HCT116 (cell line): ENCODE measurements at regions not wholly inside any gene's neighbourhood (a gene's known extent, or its start where the extent isn't known, plus 50 kb on each side); places are given as distances from the start of the nearest gene placed in this dataset.

ENCODE experiments used
- ATAC-seq: fragments of 200-7000 bp; cut with Tn5 transposase; 2 replicates; pipeline ENCODE4 v1.9.1; 2020; ENCODE audit warnings: mild to moderate bottlenecking, moderate library complexity
- BruUV-seq: library from RNA; stranded (reverse); fragments of 400-500 nt; replicated peaks from 2 replicates; lab custom pipeline; 2021; lab: Mats Ljungman, UMichigan
- CTCF ChIA-PET: fragments of 300-600 bp; sonication (Branson Sonifier 250); formaldehyde crosslinking; loops from one replicate; lab custom pipeline; 2021; ENCODE audit warnings: antibody characterized with exemption; lab: Charles Lee
- POLR2A ChIA-PET: fragments of 300-600, 350-600 bp; sonication (Branson Sonifier 250); formaldehyde crosslinking; loops from one replicate; lab custom pipeline; 2021; ENCODE audit warnings: antibody characterized with exemption; lab: Charles Lee
- RAD21 ChIA-PET, 2 experiments: fragments of 300-600 bp; sonication (Branson Sonifier 250); formaldehyde crosslinking; loops; one replicate each; lab custom pipeline; 2023; ENCODE audit warnings: low total read pairs in 2 of 2; ENCODE audit not compliant: uncharacterized antibody in 2 of 2, unreplicated experiment in 2 of 2, low non-redundant PET in 1 of 2; lab: Charles Lee
- DNase-seq: peaks from one replicate; pipeline ENCODE4 v3.0.0-alpha.2; 2010; ENCODE audit warnings: low read depth, low spot score
- H2AFZ ChIP-seq: fragments of 200-600 bp; shearing (Covaris generic), sonication (generic); 2 replicates; pipeline ENCODE4 v1.6.1; 2017; ENCODE audit warnings: low read depth, mixed run types, mixed read lengths, antibody characterized with exemption, low read length; ENCODE audit not compliant: poor library complexity, severe bottlenecking
- H3K27ac ChIP-seq: 2 replicates; pipeline ENCODE4 v1.5.1; 2012; ENCODE audit warnings: low read depth, low read length
- H3K27me3 ChIP-seq: fragments of 200-600 bp; sonication (generic); 2 replicates; pipeline ENCODE4 v1.6.1; 2016; ENCODE audit warnings: mixed run types, low read length, mixed read lengths; ENCODE audit not compliant: insufficient read depth
- H3K36me3 ChIP-seq, 2 experiments: fragments of 200-500 bp in 1 of 2; fragments of 200-600 bp in 1 of 2; sonication (Bioruptor generic) in 1 of 2; sonication (generic) in 1 of 2; 2 replicates each; pipeline versions ENCODE4 v1.5.1 to v1.6.1; 2014 to 2016; ENCODE audit warnings: low read length in 2 of 2, inconsistent platforms in 1 of 2, mixed read lengths in 1 of 2, mixed run types in 1 of 2; ENCODE audit not compliant: insufficient read depth in 2 of 2, control insufficient read depth in 1 of 2
- H3K4me1 ChIP-seq, 2 experiments: fragments of 200-600 bp in 1 of 2; sonication (generic) in 1 of 2; 2 replicates each; pipeline versions ENCODE4 v1.5.1 to v1.6.1; 2012 to 2017; ENCODE audit warnings: low read length in 2 of 2, inconsistent platforms in 1 of 2, mild to moderate bottlenecking in 1 of 2, mixed read lengths in 1 of 2, mixed run types in 1 of 2, moderate library complexity in 1 of 2; ENCODE audit not compliant: insufficient read depth in 2 of 2, control insufficient read depth in 1 of 2
- H3K4me2 ChIP-seq: fragments of 200-600 bp; sonication (generic); 2 replicates; pipeline ENCODE4 v1.6.1; 2017; ENCODE audit warnings: mixed run types, low read length, mixed read lengths
- H3K4me3 ChIP-seq, 2 experiments: fragments of 200-600 bp in 1 of 2; sonication (generic) in 1 of 2; replicated peaks in 1 of 2; 2 replicates each; pipeline ENCODE4 v1.5.1; 2011 to 2016; ENCODE audit warnings: low read length in 2 of 2, control low read depth in 1 of 2, low read depth in 1 of 2, mild to moderate bottlenecking in 1 of 2, mixed read lengths in 1 of 2, mixed run types in 1 of 2
- H3K79me2 ChIP-seq: fragments of 200-600 bp; sonication (generic); 2 replicates; pipeline ENCODE4 v1.6.1; 2017; ENCODE audit warnings: mild to moderate bottlenecking, mixed run types, low read length, moderate library complexity, mixed read lengths; ENCODE audit not compliant: insufficient read depth
- H3K9ac ChIP-seq: fragments of 200-600 bp; sonication (generic); 2 replicates; pipeline ENCODE4 v1.6.1; 2016; ENCODE audit warnings: low read length, mixed read lengths
- H3K9me2 ChIP-seq: fragments of 200-600 bp; sonication (generic), shearing (Covaris generic); 2 replicates; pipeline ENCODE4 v1.6.1; 2017; ENCODE audit warnings: mixed run types, mild to moderate bottlenecking, moderate library complexity; ENCODE audit not compliant: insufficient read depth
- H3K9me3 ChIP-seq, 2 experiments: fragments of 200-500 bp in 1 of 2; fragments of 200-600 bp in 1 of 2; sonication (Bioruptor generic) in 1 of 2; sonication (generic) in 1 of 2; 2 replicates each; pipeline ENCODE4 v1.6.1; 2014 to 2017; ENCODE audit warnings: low read length in 2 of 2, mixed read lengths in 2 of 2, inconsistent platforms in 1 of 2, low read depth in 1 of 2, mild to moderate bottlenecking in 1 of 2, mixed run types in 1 of 2, moderate library complexity in 1 of 2; ENCODE audit not compliant: control insufficient read depth in 1 of 2, insufficient read depth in 1 of 2
- H4K20me1 ChIP-seq: fragments of 200-600 bp; sonication (generic), shearing (Covaris generic); 2 replicates; pipeline ENCODE4 v1.6.1; 2017; ENCODE audit warnings: mixed run types, mild to moderate bottlenecking, moderate library complexity; ENCODE audit not compliant: insufficient read depth
- CBX3 ChIP-seq: IDR thresholded peaks from 2 replicates; pipeline ENCODE4 v1.6.1; 2012; ENCODE audit warnings: low read depth
- ELF1 ChIP-seq: IDR thresholded peaks from 2 replicates; pipeline ENCODE4 v1.6.1; 2012; ENCODE audit warnings: low read depth, borderline replicate concordance
- EZH2 ChIP-seq: fragments of 200-600 bp; sonication (generic); IDR thresholded peaks from 2 replicates; pipeline ENCODE4 v1.6.1; 2017; ENCODE audit warnings: antibody characterized with exemption, mixed run types
- FOSL1 ChIP-seq: IDR thresholded peaks from 2 replicates; pipeline ENCODE4 v1.6.1; 2012; ENCODE audit warnings: low read depth
- JUND ChIP-seq: IDR thresholded peaks from 2 replicates; pipeline ENCODE4 v1.6.1; 2012
- POLR2AphosphoS5 ChIP-seq: IDR thresholded peaks from 2 replicates; pipeline ENCODE4 v1.6.1; 2011; ENCODE audit warnings: mild to moderate bottlenecking, low read depth, low read length, moderate library complexity
- SIN3A ChIP-seq: IDR thresholded peaks from 2 replicates; pipeline ENCODE4 v1.6.1; 2012; ENCODE audit warnings: low read depth
- TCF7L2 ChIP-seq: IDR thresholded peaks from 2 replicates; pipeline ENCODE4 v1.7.0; 2011; ENCODE audit warnings: borderline replicate concordance, inconsistent platforms; ENCODE audit not compliant: insufficient read depth, insufficient read length; ENCODE audit errors: extremely low read depth
- ZBTB33 ChIP-seq: IDR thresholded peaks from 2 replicates; pipeline ENCODE4 v1.6.1; 2011; ENCODE audit warnings: mild to moderate bottlenecking, low read length, moderate library complexity; ENCODE audit not compliant: insufficient replicate concordance; ENCODE audit errors: extremely low read depth
- ZNF274 ChIP-seq: fragments of 200-500 bp; sonication (Bioruptor generic); IDR thresholded peaks from 2 replicates; pipeline ENCODE4 v1.6.1; 2014; ENCODE audit warnings: mild to moderate bottlenecking, low read depth, low read length, inconsistent platforms
- intact Hi-C: fragments of 100-400 bp; cut with micrococcal nuclease; formaldehyde crosslinking; loops from 2 replicates; pipeline ENCODE4 v1.10.0; 2022

DNA sequence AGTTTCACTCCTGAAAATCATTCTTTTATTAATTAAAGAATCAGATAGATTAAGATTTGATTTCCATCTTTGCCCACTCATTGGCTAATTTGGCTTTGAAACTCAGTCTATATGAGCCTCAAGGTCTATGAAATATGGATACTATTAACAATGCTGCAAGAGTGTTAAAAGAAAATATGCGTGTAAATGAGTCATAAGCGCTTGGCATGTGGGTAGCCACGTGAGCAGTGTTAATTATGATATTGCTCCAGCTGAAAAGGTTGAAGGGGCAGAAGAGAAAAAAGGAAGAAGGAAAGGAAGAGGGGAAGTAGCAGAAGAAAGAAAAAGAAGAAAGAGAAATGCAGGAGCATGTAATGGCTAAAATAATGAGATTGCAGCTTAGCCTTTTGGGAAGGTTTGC is 151.4 kb downstream of the CHRM3 start:
- no peaks in the 10 kb centered on the region for H3K9me2 ChIP-seq
- H3K4me3 ChIP-seq: no peak overlapping the region
- no peak for TF ChIP-seq FOSL1
- TF ChIP-seq ELF1: no peak
- no peak for TF ChIP-seq JUND
- TF ChIP-seq POLR2AphosphoS5: no peak
- TF ChIP-seq ZBTB33: no peak
- TF ChIP-seq CBX3: no peak
- TF ChIP-seq SIN3A: no peak
- no peak for TF ChIP-seq ZNF274
- no peak overlapping the region for H3K4me2 ChIP-seq
- H2AFZ ChIP-seq: no peak overlapping the region
- H3K27me3 ChIP-seq: no peaks in the 10 kb centered on the region
- H3K36me3 ChIP-seq: no peaks in the 10 kb centered on the region
- H3K79me2 ChIP-seq: no peaks in the 10 kb centered on the region
- DNase-seq (no peak), ATAC-seq (no peak)
- ChIA-PET POLR2A (no interaction called here), RAD21 (no interaction called here), CTCF (no interaction called here)
- intact Hi-C loops: no loop called here
- no TSS peak for BruUV-seq
- peaks cover 7 to 21% of the 10 kb centered on the region in 2 experiments; a peak in 2 of 4 replicates for H3K9me3 ChIP-seq
- no peaks in the 10 kb centered on the region for H3K4me1 ChIP-seq
- H4K20me1 ChIP-seq: no peaks in the 10 kb centered on the region
- no peak overlapping the region for H3K27ac ChIP-seq
- H3K9ac ChIP-seq: no peak overlapping the region

DNA sequence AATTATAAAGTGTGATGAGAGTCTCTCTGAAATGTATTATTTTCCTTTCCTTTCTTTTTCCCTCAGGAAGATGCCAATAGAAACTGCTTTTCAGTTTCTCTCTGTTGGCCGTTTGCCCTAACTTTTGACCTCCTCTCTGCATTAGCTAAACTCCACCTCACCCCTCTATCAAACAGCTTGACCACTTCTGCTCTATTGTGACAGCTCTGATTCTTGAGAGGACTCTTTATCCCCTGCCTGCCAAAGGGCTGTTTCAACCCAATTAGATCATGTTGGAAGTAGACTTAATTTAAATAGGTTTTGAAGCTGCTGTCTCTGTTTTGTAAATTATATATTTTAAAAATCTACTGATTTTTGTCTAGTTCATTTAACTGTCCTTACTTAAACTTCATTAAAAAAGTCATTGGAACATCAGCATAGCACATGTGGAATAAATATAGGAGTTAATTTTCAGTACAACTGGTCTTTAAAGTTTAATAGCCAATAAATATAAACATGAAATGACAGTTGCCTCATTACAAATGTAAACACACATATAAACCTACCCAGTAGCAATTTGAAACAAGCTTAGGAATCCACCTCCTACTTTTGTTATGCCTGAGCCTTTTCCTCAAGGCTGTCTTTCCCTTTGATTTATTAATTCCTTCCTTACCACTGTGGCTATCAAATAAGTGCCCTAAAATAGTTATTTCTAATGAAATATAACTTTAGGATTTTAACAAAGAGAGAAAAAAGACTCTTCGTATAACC is 152.0 kb downstream of the CHRM3 start:
- CTCF ChIA-PET: no interaction called here
- POLR2A ChIA-PET: no interaction called here
- no TSS peak for BruUV-seq

More for the DNA sequence above, 152.0 kb downstream of the CHRM3 start:
- H3K79me2 ChIP-seq: no peaks in the 10 kb centered on the region
- H3K9me3 ChIP-seq: peaks cover 10 to 25% of the 10 kb centered on the region in 2 experiments; a peak in 2 of 4 replicates
- no peaks in the 10 kb centered on the region for H3K4me1 ChIP-seq
- intact Hi-C loops: no loop called here
- ATAC-seq (no peak), DNase-seq (no peak)
- no peaks in the 10 kb centered on the region for H3K9me2 ChIP-seq
- H3K27ac ChIP-seq: no peak overlapping the region
- RAD21 ChIA-PET: no interaction called here
- H3K27me3 ChIP-seq: no peaks in the 10 kb centered on the region
- no peak overlapping the region for H3K9ac ChIP-seq
- no peak overlapping the region for H3K4me2 ChIP-seq
- H3K36me3 ChIP-seq: no peaks in the 10 kb centered on the region
- no peak overlapping the region for H2AFZ ChIP-seq
- no peak overlapping the region for H3K4me3 ChIP-seq
- H4K20me1 ChIP-seq: no peaks in the 10 kb centered on the region
- TF ChIP-seq TCF7L2 (no peak), EZH2 (no peak), FOSL1 (no peak)
